ENCODE measurements at regions not wholly inside any gene's neighbourhood (a gene's known extent, or its start where the extent isn't known, plus 50 kb on each side); places are given as distances from the start of the nearest gene placed in this dataset.

GRCh38 chrX:123809854-123810375 lies 49.9 kb upstream of the XIAP start:
- TF ChIP-seq POLR2AphosphoS5 (IDR thresholded peaks at IDR 0.05) = no peak
- no peak for TF ChIP-seq CTCF (IDR thresholded peaks at IDR 0.05)
